Spleen (tissue), 11 donors: ENCODE measurements at regions not wholly inside any gene's neighbourhood (a gene's known extent, or its start where the extent isn't known, plus 50 kb on each side); places are given as distances from the start of the nearest gene placed in this dataset.

Source experiments
- DNase-seq: peaks from one replicate; pipeline ENCODE4 v3.0.0-alpha.2; 2020
- H3K27ac ChIP-seq, 8 donors: fragments of 200-600 bp; sonication (generic) in 7 of 8; 1 replicate in 4 of 8; 2 replicates in 4 of 8; pipeline versions ENCODE4 v1.5.0 to v1.8.0; 2016 to 2021; ENCODE audit warnings: inconsistent platforms in 4 of 8, mild to moderate bottlenecking in 4 of 8, moderate library complexity in 1 of 8
- H3K27me3 ChIP-seq, 7 donors: fragments of 200-600 bp; sonication (generic) in 6 of 7; replicated peaks in 1 of 7; 1 replicate in 4 of 7; 2 replicates in 3 of 7; pipeline versions ENCODE4 v1.5.0 to v1.8.0; 2016 to 2021; ENCODE audit warnings: inconsistent platforms in 3 of 7, mild to moderate bottlenecking in 1 of 7
- H3K36me3 ChIP-seq, 6 donors: fragments of 200-600 bp; sonication (generic) in 5 of 6; 1 replicate in 4 of 6; 2 replicates in 2 of 6; pipeline versions ENCODE4 v1.5.0 to v1.8.0; 2016 to 2021; ENCODE audit warnings: inconsistent platforms in 2 of 6
- H3K4me1 ChIP-seq, 6 donors: fragments of 200-600 bp; sonication (generic) in 5 of 6; 1 replicate in 3 of 6; 2 replicates in 3 of 6; pipeline versions ENCODE4 v1.5.0 to v1.8.0; 2016 to 2021; ENCODE audit warnings: inconsistent platforms in 3 of 6
- H3K4me3 ChIP-seq, 8 donors: fragments of 200-600 bp; sonication (generic) in 7 of 8; 1 replicate in 4 of 8; 2 replicates in 4 of 8; pipeline versions ENCODE4 v1.5.0 to v1.8.0; 2016 to 2021; ENCODE audit warnings: inconsistent platforms in 4 of 8, mild to moderate bottlenecking in 4 of 8, moderate library complexity in 2 of 8
- H3K9me3 ChIP-seq, 8 donors: fragments of 200-600 bp; sonication (generic) in 7 of 8; 1 replicate in 4 of 8; 2 replicates in 4 of 8; pipeline versions ENCODE4 v1.5.0 to v1.8.0; 2016 to 2021; ENCODE audit warnings: inconsistent platforms in 4 of 8
- CTCF ChIP-seq, 11 experiments: fragments of 200-600 bp in 7 of 11; fragments of 450-650 bp in 4 of 11; sonication (generic) in 4 of 11; IDR thresholded peaks in 8 of 11; conservative IDR thresholded peaks in 3 of 11; 1 replicate in 7 of 11; 2 replicates in 4 of 11; pipeline versions ENCODE4 v1.4.0 to v1.8.0; 2016 to 2021; ENCODE audit warnings: antibody characterized with exemption in 11 of 11, inconsistent platforms in 4 of 11, mild to moderate bottlenecking in 1 of 11
- POLR2A ChIP-seq, 3 donors: fragments of 450-650 bp; IDR thresholded peaks; one replicate each; pipeline ENCODE4 v1.5.1; 2017; ENCODE audit warnings: antibody characterized with exemption in 3 of 3, mild to moderate bottlenecking in 1 of 3
- POLR2AphosphoS5 ChIP-seq, 3 donors: sonication (generic); formaldehyde crosslinking; IDR thresholded peaks; one replicate each; pipeline ENCODE4 v1.5.1; 2017; ENCODE audit warnings: antibody characterized with exemption in 3 of 3
- WGBS, 5 donors: extraction: QIAGEN DNeasy Blood & Tissue Kit in 3 of 5; methylation state at CpG; one replicate each; pipeline versions ENCODE4 v1.1.5 to v1.1.7; 2013 to 2018; 5-methylcytosine and 5-hydroxymethylcytosine counted together
- intact Hi-C: fragments of 100-400 bp; cut with DNase I; formaldehyde crosslinking; loops from one replicate; pipeline ENCODE4 v1.15.0; 2023; ENCODE audit warnings: low total_unique reads
- donor health status: healthy with polysubstance abuse.
- donor health status: DM: no; HTN: no; CAD: no; lungs with moderate emphysema.
- donor health status: DM: no; HTN: no; CAD: no.
- donor health status: Bipolar disorder and iron deficiency.
- donor health status: healthy.
- donor health status: DM: no; HTN: no; CAD: no.
- donor health status: DM: yes; HTN: yes; CAD: no.

DNA sequence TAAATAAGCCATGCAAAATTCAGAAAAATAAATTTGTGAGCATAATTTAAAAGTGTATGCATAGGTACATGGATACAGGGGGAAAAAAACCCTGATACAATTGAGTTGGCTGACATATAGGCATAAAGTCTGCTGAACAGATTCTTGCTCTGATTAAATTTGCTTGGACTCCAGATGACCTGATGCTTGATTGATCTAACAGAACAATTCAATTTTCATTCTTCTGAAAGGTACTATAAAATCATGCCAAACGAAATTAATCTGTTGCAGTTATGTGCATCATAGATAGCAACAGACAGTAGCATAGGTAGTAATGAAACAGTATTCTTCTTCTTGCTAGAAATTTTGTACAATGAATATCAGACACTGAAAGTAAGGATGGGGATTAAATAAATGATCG, 578.2 kb upstream of the SLITRK6 start:
- intact Hi-C loops, result no loop called here
- 59 to 75% (median 69%) methylated on average over 2 of the region's 2 CpGs for WGBS, 5 donors
- H3K36me3 ChIP-seq, result no peaks in the 10 kb centered on the region
- no peaks in the 10 kb centered on the region for H3K27me3 ChIP-seq
- no peak for DNase-seq
- no peak overlapping the region for H3K4me3 ChIP-seq
- no peak for TF ChIP-seq POLR2AphosphoS5 (IDR thresholded peaks at IDR 0.05)
- TF ChIP-seq POLR2A (IDR thresholded peaks at IDR 0.05), result no peak
- no peak for TF ChIP-seq CTCF (IDR thresholded peaks at IDR 0.05 in 8 of 11, conservative IDR thresholded peaks at IDR 0.05 in 3 of 11)
- H3K9me3 ChIP-seq, result peaks cover 0 to 18% (median under 1%) of the 10 kb centered on the region in 8 donors
- no peaks in the 10 kb centered on the region for H3K4me1 ChIP-seq
- no peak overlapping the region for H3K27ac ChIP-seq

DNA sequence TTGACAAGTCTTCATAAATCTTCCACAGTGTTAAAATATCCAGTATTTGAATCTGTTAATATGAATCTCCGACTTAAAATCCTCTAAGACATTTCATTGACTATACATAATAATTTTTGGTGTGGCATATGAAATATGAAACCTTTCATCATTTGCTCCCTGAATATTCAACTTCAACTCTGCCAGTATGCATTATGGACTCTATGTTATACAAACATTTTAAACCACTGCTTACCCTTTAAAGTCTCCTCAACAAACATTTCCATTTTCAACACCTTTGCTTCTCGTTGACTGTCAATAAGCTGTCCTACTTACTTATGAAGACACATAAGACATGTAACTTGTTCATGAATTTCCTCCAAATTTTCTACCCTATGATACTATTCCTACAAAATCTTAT, 579.4 kb upstream of the SLITRK6 start:
- Histone ChIP-seq H3K27ac (no peak overlapping the region), H3K4me1 (no peaks in the 10 kb centered on the region), H3K4me3 (no peak overlapping the region), H3K27me3 (no peaks in the 10 kb centered on the region), H3K9me3 (peaks cover 0 to 22% (median 2%) of the 10 kb centered on the region in 8 donors), H3K36me3 (no peaks in the 10 kb centered on the region)
- TF ChIP-seq POLR2AphosphoS5 (IDR thresholded peaks at IDR 0.05) (no peak), CTCF (IDR thresholded peaks at IDR 0.05 in 8 of 11, conservative IDR thresholded peaks at IDR 0.05 in 3 of 11) (no peak), POLR2A (IDR thresholded peaks at IDR 0.05) (no peak)
- intact Hi-C loops, result no loop called here
- 71 to 88% (median 75%) methylated on average over 2 of the region's 2 CpGs for WGBS, 5 donors
- no peak for DNase-seq

DNA sequence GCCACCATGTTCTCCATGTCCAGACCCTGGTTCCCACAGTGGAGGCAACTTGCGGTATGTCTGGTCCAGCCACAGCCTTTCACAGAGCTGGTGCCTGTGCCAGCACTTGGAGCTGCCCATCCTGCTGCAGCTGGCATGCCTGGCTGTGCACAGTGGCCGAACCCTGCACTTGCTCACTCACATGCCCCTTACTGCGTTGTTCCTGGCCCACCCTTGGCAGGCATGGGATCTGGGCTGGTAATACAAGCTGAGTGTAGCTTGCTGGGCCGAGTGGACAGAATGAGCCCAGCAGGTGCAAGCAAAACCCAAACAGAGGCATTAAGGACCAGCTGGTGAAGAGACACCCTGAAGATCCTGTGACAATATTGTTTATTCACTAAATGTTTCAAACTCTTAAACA, 583.9 kb upstream of the SLITRK6 start:
- intact Hi-C loops, result no loop called here
- peaks cover 0 to 16% (median 0%) of the 10 kb centered on the region in 8 donors for H3K9me3 ChIP-seq
- WGBS, 5 donors, result 72 to 88% (median 77%) methylated on average over 3 to 4 of the region's 4 CpGs
- no peak overlapping the region for H3K27ac ChIP-seq
- DNase-seq, result no peak
- no peaks in the 10 kb centered on the region for H3K27me3 ChIP-seq
- no peak overlapping the region for H3K4me3 ChIP-seq
- H3K36me3 ChIP-seq, result no peaks in the 10 kb centered on the region
- no peaks in the 10 kb centered on the region for H3K4me1 ChIP-seq
- no peak for TF ChIP-seq POLR2AphosphoS5 (IDR thresholded peaks at IDR 0.05)
- TF ChIP-seq POLR2A (IDR thresholded peaks at IDR 0.05), result no peak
- TF ChIP-seq CTCF (IDR thresholded peaks at IDR 0.05 in 8 of 11, conservative IDR thresholded peaks at IDR 0.05 in 3 of 11), result no peak

DNA sequence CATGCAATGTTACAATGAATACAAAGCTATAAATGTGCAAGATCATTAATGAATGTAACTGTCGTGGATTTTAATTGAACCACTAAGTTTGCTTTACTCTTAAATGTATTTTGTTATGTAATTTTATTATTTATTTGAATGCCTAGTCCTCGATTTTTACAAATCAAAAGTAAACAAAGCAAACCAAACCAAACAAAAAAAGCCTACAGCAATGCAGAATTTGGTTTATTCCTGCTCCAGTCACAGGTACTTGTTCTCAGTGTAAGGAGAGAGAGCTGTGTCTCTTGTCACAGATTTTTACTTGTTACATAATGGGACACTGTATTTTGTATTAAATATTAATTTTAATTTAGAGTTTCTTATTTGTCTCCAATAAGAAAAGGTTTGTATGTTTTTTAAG, 584.3 kb upstream of the SLITRK6 start:
- no peak for DNase-seq
- H3K4me1 ChIP-seq, result no peaks in the 10 kb centered on the region
- WGBS, 5 donors, result 55 to 79% (median 61%) methylated on average over 2 of the region's 2 CpGs
- H3K27me3 ChIP-seq, result no peaks in the 10 kb centered on the region
- no peak overlapping the region for H3K4me3 ChIP-seq
- no peak overlapping the region for H3K27ac ChIP-seq
- TF ChIP-seq POLR2A (IDR thresholded peaks at IDR 0.05) (no peak), CTCF (IDR thresholded peaks at IDR 0.05 in 8 of 11, conservative IDR thresholded peaks at IDR 0.05 in 3 of 11) (no peak), POLR2AphosphoS5 (IDR thresholded peaks at IDR 0.05) (no peak)
- intact Hi-C loops, result no loop called here
- H3K36me3 ChIP-seq, result no peaks in the 10 kb centered on the region
- H3K9me3 ChIP-seq, result peaks cover 0 to 16% (median 0%) of the 10 kb centered on the region in 8 donors
